ENCODE measurements at regions not wholly inside any gene's neighbourhood (a gene's known extent, or its start where the extent isn't known, plus 50 kb on each side); places are given as distances from the start of the nearest gene placed in this dataset.

DNA sequence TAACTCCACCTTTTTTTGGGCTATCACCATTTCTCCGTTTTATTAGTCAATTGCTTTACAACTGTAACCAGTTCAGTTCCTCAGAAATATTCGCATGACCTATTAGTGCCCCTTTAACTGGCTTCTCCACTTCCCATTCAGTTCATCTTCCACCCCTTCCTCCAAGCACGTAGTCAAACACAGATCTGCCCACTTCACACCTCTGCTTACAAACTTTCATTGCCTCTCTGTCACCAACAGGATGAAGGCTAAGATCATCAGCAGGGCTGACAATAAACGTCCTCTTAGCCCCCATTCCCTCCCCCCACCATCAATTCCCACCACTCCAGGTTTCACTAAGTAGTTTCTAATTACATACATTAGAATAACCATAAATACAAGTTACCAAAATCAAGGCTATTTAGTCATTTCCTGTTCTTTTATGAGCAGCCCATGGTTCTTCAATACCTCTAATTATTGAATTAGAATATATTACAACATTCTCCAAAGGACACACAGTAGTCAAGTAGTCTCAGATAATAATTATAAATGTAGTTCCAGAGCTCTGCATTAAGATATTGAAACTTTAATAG is 95.7 kb downstream of the SPRY2 start:
- TF ChIP-seq CTCF (IDR thresholded peaks at IDR 0.05 in 2 of 3, conservative IDR thresholded peaks at IDR 0.05 in 1 of 3; ENCODE audit: borderline replicate concordance in 1 of 3, insufficient read depth in 1 of 3, low read depth in 2 of 3, low read length in 2 of 3) (no peak), SP1 (IDR thresholded peaks at IDR 0.05; ENCODE audit: low read depth) (no peak), JUND (IDR thresholded peaks at IDR 0.05) (no peak)
